GM19452 (cell line): ENCODE measurements at regions not wholly inside any gene's neighbourhood (a gene's known extent, or its start where the extent isn't known, plus 50 kb on each side); places are given as distances from the start of the nearest gene placed in this dataset.
"Not testable (repeated sequence)": the region's sequence is repeated elsewhere in the genome, so short reads cannot be mapped to it uniquely, and the experiment has no call there.

Experiments used
- ATAC-seq: cut with Tn5 transposase; IDR thresholded peaks from one replicate; pipeline ENCODE4 v1.9.1; 2021; ENCODE audit not compliant: unreplicated experiment

GRCh38 chr2:20130821-20131645 lies 79.6 kb upstream of the LAPTM4A start:
- ATAC-seq, result no peak

- no peak for ATAC-seq
Observed at GRCh38 chr2:20130160-20130560, 78.7 kb upstream of the LAPTM4A start.

- no peak for ATAC-seq
Observed at GRCh38 chr2:20129331-20130159, 78.1 kb upstream of the LAPTM4A start.

GRCh38 chr2:20128506-20129330 lies 77.3 kb upstream of the LAPTM4A start:
- no peak for ATAC-seq

- no peak for ATAC-seq
Observed at GRCh38 chr2:20126469-20126868, 75.0 kb upstream of the LAPTM4A start.

GRCh38 chr2:20126040-20126439 lies 74.6 kb upstream of the LAPTM4A start:
- no peak for ATAC-seq

- no peak for ATAC-seq
Observed at GRCh38 chr2:20125616-20126015, 74.2 kb upstream of the LAPTM4A start.

GRCh38 chr2:20125164-20125563 lies 73.7 kb upstream of the LAPTM4A start:
- ATAC-seq, result no peak

GRCh38 chr2:20123871-20124594 lies 72.6 kb upstream of the LAPTM4A start:
- no peak for ATAC-seq

- no peak for ATAC-seq
Observed at GRCh38 chr2:20122864-20123263, 71.4 kb upstream of the LAPTM4A start.

- ATAC-seq, result no peak
Observed at GRCh38 chr2:20120569-20121416, 69.4 kb upstream of the LAPTM4A start.

- ATAC-seq, result no peak
Observed at GRCh38 chr2:20118051-20118450, 66.6 kb upstream of the LAPTM4A start.

- no peak for ATAC-seq
Observed at GRCh38 chr2:20115902-20116301, 64.5 kb upstream of the LAPTM4A start.

- ATAC-seq, result no peak
Observed at GRCh38 chr2:20115374-20115773, 63.9 kb upstream of the LAPTM4A start.

- ATAC-seq, result no peak
Observed at GRCh38 chr2:20113986-20114938, 62.8 kb upstream of the LAPTM4A start.

GRCh38 chr2:20113004-20113796 lies 61.8 kb upstream of the LAPTM4A start:
- no peak for ATAC-seq

- not testable (repeated sequence) for ATAC-seq
Observed at GRCh38 chr2:20112361-20112760, 60.9 kb upstream of the LAPTM4A start.
